ENCODE measurements at regions not wholly inside any gene's neighbourhood (a gene's known extent, or its start where the extent isn't known, plus 50 kb on each side); places are given as distances from the start of the nearest gene placed in this dataset.

GRCh38 chr4:30619679-30620078, 100.5 kb upstream of the PCDH7 start:
- Mint-ChIP-seq H3K27ac (ENCODE audit: unreplicated experiment) (no peak overlapping the region), H3K4me1 (no peaks in the 10 kb centered on the region), H3K9me3 (peaks cover 1% of the 10 kb centered on the region), H3K27me3 (ENCODE audit: low read depth) (no peaks in the 10 kb centered on the region), H3K4me3 (no peak overlapping the region), H3K36me3 (ENCODE audit: low read depth) (no peaks in the 10 kb centered on the region)
- DNase-seq (ENCODE audit: low read depth, low spot score): no peak
- TF ChIP-seq CTCF (conservative IDR thresholded peaks at IDR 0.05): no peak

GRCh38 chr4:30620711-30621110, 99.5 kb upstream of the PCDH7 start:
- Mint-ChIP-seq H3K9me3 (no peaks in the 10 kb centered on the region), H3K4me3 (no peak overlapping the region), H3K27ac (ENCODE audit: unreplicated experiment) (no peak overlapping the region), H3K27me3 (ENCODE audit: low read depth) (no peaks in the 10 kb centered on the region), H3K4me1 (no peaks in the 10 kb centered on the region), H3K36me3 (ENCODE audit: low read depth) (no peaks in the 10 kb centered on the region)
- DNase-seq (ENCODE audit: low read depth, low spot score): no peak
- TF ChIP-seq CTCF (conservative IDR thresholded peaks at IDR 0.05): no peak

GRCh38 chr4:30630431-30630830, 89.7 kb upstream of the PCDH7 start:
- no peaks in the 10 kb centered on the region for H3K36me3 Mint-ChIP-seq (ENCODE audit: low read depth)
- DNase-seq (ENCODE audit: low read depth, low spot score): no peak
- H3K4me3 Mint-ChIP-seq: no peak overlapping the region
- no peaks in the 10 kb centered on the region for H3K4me1 Mint-ChIP-seq
- no peaks in the 10 kb centered on the region for H3K27me3 Mint-ChIP-seq (ENCODE audit: low read depth)
- peaks cover 4% of the 10 kb centered on the region for H3K9me3 Mint-ChIP-seq
- TF ChIP-seq CTCF (conservative IDR thresholded peaks at IDR 0.05): no peak
- no peak overlapping the region for H3K27ac Mint-ChIP-seq (ENCODE audit: unreplicated experiment)

GRCh38 chr4:30632751-30633150, 87.4 kb upstream of the PCDH7 start:
- Mint-ChIP-seq H3K4me3 (no peak overlapping the region), H3K36me3 (ENCODE audit: low read depth) (no peaks in the 10 kb centered on the region), H3K4me1 (no peaks in the 10 kb centered on the region), H3K9me3 (peaks cover 7% of the 10 kb centered on the region), H3K27ac (ENCODE audit: unreplicated experiment) (no peak overlapping the region), H3K27me3 (ENCODE audit: low read depth) (no peaks in the 10 kb centered on the region)
- DNase-seq (ENCODE audit: low read depth, low spot score): no peak
- TF ChIP-seq CTCF (conservative IDR thresholded peaks at IDR 0.05): no peak

GRCh38 chr4:30641345-30641744, 78.8 kb upstream of the PCDH7 start:
- no peaks in the 10 kb centered on the region for H3K4me1 Mint-ChIP-seq
- no peaks in the 10 kb centered on the region for H3K36me3 Mint-ChIP-seq (ENCODE audit: low read depth)
- no peak for DNase-seq (ENCODE audit: low read depth, low spot score)
- H3K27ac Mint-ChIP-seq (ENCODE audit: unreplicated experiment): no peak overlapping the region
- H3K27me3 Mint-ChIP-seq (ENCODE audit: low read depth): no peaks in the 10 kb centered on the region
- TF ChIP-seq CTCF (conservative IDR thresholded peaks at IDR 0.05): no peak
- H3K4me3 Mint-ChIP-seq: no peak overlapping the region
- peaks cover 1% of the 10 kb centered on the region for H3K9me3 Mint-ChIP-seq

GRCh38 chr4:30642567-30642966, 77.6 kb upstream of the PCDH7 start:
- no peak for DNase-seq (ENCODE audit: low read depth, low spot score)
- no peak overlapping the region for H3K27ac Mint-ChIP-seq (ENCODE audit: unreplicated experiment)
- H3K4me3 Mint-ChIP-seq: no peak overlapping the region
- TF ChIP-seq CTCF (conservative IDR thresholded peaks at IDR 0.05): no peak
- no peaks in the 10 kb centered on the region for H3K9me3 Mint-ChIP-seq
- H3K27me3 Mint-ChIP-seq (ENCODE audit: low read depth): no peaks in the 10 kb centered on the region
- no peaks in the 10 kb centered on the region for H3K4me1 Mint-ChIP-seq
- H3K36me3 Mint-ChIP-seq (ENCODE audit: low read depth): no peaks in the 10 kb centered on the region
